IMR-90 (cell line): ENCODE measurements at regions not wholly inside any gene's neighbourhood (a gene's known extent, or its start where the extent isn't known, plus 50 kb on each side); places are given as distances from the start of the nearest gene placed in this dataset.
"Not testable (repeated sequence)": the region's sequence is repeated elsewhere in the genome, so short reads cannot be mapped to it uniquely, and the experiment has no call there.

Experiments
- MXI1 ChIP-seq: IDR thresholded peaks from 2 replicates; pipeline ENCODE4 v1.6.1; 2012; ENCODE audit warnings: low read depth, mild to moderate bottlenecking, low read length, moderate library complexity, borderline replicate concordance
- POLR2A ChIP-seq: IDR thresholded peaks from 2 replicates; pipeline ENCODE4 v1.6.1; 2012; ENCODE audit warnings: mild to moderate bottlenecking, low read depth, low read length
- RAD21 ChIP-seq: IDR thresholded peaks from 2 replicates; pipeline ENCODE4 v1.6.1; 2012; ENCODE audit warnings: low read length, improper control_type of control experiment

GRCh38 chr6:130711641-130712040 is 115.6 kb upstream of the SMLR1 start:
- not testable (repeated sequence) for TF ChIP-seq MXI1, POLR2A, RAD21
